PC-9 (cell line): ENCODE measurements at regions not wholly inside any gene's neighbourhood (a gene's known extent, or its start where the extent isn't known, plus 50 kb on each side); places are given as distances from the start of the nearest gene placed in this dataset.

Experiments
- BruUV-seq: library from RNA; stranded (reverse); fragments of 400-500 nt; replicated peaks from 2 replicates; lab custom pipeline; 2021; lab: Mats Ljungman, UMichigan
- CTCF ChIA-PET: fragments of 300-600 bp; sonication (Branson Sonifier 250); formaldehyde crosslinking; loops from one replicate; lab custom pipeline; 2022; ENCODE audit warnings: antibody characterized with exemption; lab: Charles Lee
- POLR2A ChIA-PET: fragments of 300-600 bp; sonication (Branson Sonifier 250); formaldehyde crosslinking; loops from one replicate; lab custom pipeline; 2022; ENCODE audit warnings: antibody characterized with exemption; ENCODE audit not compliant: unreplicated experiment; lab: Charles Lee
- DNase-seq, 2 experiments: peaks; one replicate each; pipeline versions ENCODE4 v3.0.0 to v3.0.0-alpha.2; 2015 to 2022; ENCODE audit warnings: mixed read lengths in 1 of 2
- H2AFZ ChIP-seq: fragments of 200-600 bp; sonication (generic); 2 replicates; pipeline ENCODE4 v1.8.1; 2017; ENCODE audit warnings: antibody characterized with exemption
- H3F3A ChIP-seq: fragments of 200-600 bp; sonication (generic); 2 replicates; pipeline ENCODE4 v1.8.1; 2017; ENCODE audit warnings: antibody characterized with exemption, mild to moderate bottlenecking, low read depth; ENCODE audit not compliant: insufficient read depth
- H3K27ac ChIP-seq: fragments of 200-600 bp; sonication (generic); 2 replicates; pipeline ENCODE4 v1.6.1; 2016; ENCODE audit warnings: mixed run types
- H3K27me3 ChIP-seq: fragments of 200-600 bp; sonication (generic); 2 replicates; pipeline ENCODE4 v1.6.1; 2016; ENCODE audit warnings: low read depth, mixed run types; ENCODE audit not compliant: insufficient read depth
- H3K36me3 ChIP-seq: fragments of 200-600 bp; sonication (generic); 2 replicates; pipeline ENCODE4 v1.6.1; 2016; ENCODE audit warnings: low read depth, mixed run types
- H3K4me1 ChIP-seq: fragments of 200-600 bp; sonication (generic); replicated peaks from 2 replicates; pipeline ENCODE4 v1.6.1; 2016; ENCODE audit warnings: mixed run types; ENCODE audit not compliant: insufficient read depth
- H3K4me2 ChIP-seq: fragments of 200-600 bp; sonication (generic); 2 replicates; pipeline ENCODE4 v1.6.1; 2017; ENCODE audit warnings: mixed run types
- H3K4me3 ChIP-seq: fragments of 200-600 bp; sonication (generic); 2 replicates; pipeline ENCODE4 v1.6.1; 2016; ENCODE audit warnings: mixed run types
- H3K79me2 ChIP-seq: fragments of 200-600 bp; sonication (generic); 2 replicates; pipeline ENCODE4 v1.6.1; 2017; ENCODE audit warnings: low read depth, mixed run types
- H3K9me2 ChIP-seq: fragments of 200-600 bp; sonication (generic); 2 replicates; pipeline ENCODE4 v1.8.1; 2017; ENCODE audit warnings: mild to moderate bottlenecking; ENCODE audit not compliant: insufficient read depth
- H3K9me3 ChIP-seq: fragments of 200-600 bp; sonication (generic); 2 replicates; pipeline ENCODE4 v1.8.1; 2016; ENCODE audit warnings: low read depth; ENCODE audit not compliant: insufficient read depth
- H4K20me1 ChIP-seq: fragments of 200-600 bp; sonication (generic); 2 replicates; pipeline ENCODE4 v1.8.1; 2017; ENCODE audit not compliant: insufficient read depth
- EZH2 ChIP-seq: fragments of 200-600 bp; sonication (generic); IDR thresholded peaks from 2 replicates; pipeline ENCODE4 v1.8.0; 2017; ENCODE audit warnings: antibody characterized with exemption, low read depth
- intact Hi-C: fragments of 100-400 bp; cut with micrococcal nuclease; formaldehyde crosslinking; loops from one replicate; pipeline ENCODE4 v1.10.0; 2022; ENCODE audit not compliant: unreplicated experiment
- TF ChIP-seq, protein P1 (sequence below): fragments of 200-600 bp; sonication (generic); conservative IDR thresholded peaks from 2 replicates; pipeline ENCODE4 v1.6.1; 2017; ENCODE audit warnings: mixed run types, antibody characterized with exemption, mild to moderate bottlenecking, moderate library complexity

GRCh38 chr2:196475611-196476010 lies 163.9 kb upstream of the CCDC150 start:
- CTCF ChIA-PET, result no interaction called here
- no peaks in the 10 kb centered on the region for H4K20me1 ChIP-seq
- TF ChIP-seq EZH2, result no peak
- TF ChIP-seq, protein P1, sequence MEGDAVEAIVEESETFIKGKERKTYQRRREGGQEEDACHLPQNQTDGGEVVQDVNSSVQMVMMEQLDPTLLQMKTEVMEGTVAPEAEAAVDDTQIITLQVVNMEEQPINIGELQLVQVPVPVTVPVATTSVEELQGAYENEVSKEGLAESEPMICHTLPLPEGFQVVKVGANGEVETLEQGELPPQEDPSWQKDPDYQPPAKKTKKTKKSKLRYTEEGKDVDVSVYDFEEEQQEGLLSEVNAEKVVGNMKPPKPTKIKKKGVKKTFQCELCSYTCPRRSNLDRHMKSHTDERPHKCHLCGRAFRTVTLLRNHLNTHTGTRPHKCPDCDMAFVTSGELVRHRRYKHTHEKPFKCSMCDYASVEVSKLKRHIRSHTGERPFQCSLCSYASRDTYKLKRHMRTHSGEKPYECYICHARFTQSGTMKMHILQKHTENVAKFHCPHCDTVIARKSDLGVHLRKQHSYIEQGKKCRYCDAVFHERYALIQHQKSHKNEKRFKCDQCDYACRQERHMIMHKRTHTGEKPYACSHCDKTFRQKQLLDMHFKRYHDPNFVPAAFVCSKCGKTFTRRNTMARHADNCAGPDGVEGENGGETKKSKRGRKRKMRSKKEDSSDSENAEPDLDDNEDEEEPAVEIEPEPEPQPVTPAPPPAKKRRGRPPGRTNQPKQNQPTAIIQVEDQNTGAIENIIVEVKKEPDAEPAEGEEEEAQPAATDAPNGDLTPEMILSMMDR, result no peak

GRCh38 chr2:196478588-196478987 lies 160.9 kb upstream of the CCDC150 start:
- Histone ChIP-seq H2AFZ (no peak overlapping the region), H3K36me3 (no peaks in the 10 kb centered on the region), H3K9me2 (no peaks in the 10 kb centered on the region; the same call in 1 of the 2 replicates), H3K4me3 (no peak overlapping the region), H3K9me3 (no peaks in the 10 kb centered on the region), H3K79me2 (no peaks in the 10 kb centered on the region), H3K27me3 (no peaks in the 10 kb centered on the region), H4K20me1 (no peaks in the 10 kb centered on the region), H3K4me2 (no peak overlapping the region), H3K27ac (no peak overlapping the region), H3K4me1 (no peaks in the 10 kb centered on the region), H3F3A (no peaks in the 10 kb centered on the region)
- TF ChIP-seq, protein P1, result no peak
- TF ChIP-seq EZH2, result no peak
- DNase-seq, result no peak
- BruUV-seq, result no TSS peak
- CTCF ChIA-PET, result no interaction called here
- POLR2A ChIA-PET, result no interaction called here
- intact Hi-C loops, result no loop called here

More at GRCh38 chr2:196475611-196476010, 163.9 kb upstream of the CCDC150 start:
- Histone ChIP-seq H3K4me2 (no peak overlapping the region), H3K27me3 (no peaks in the 10 kb centered on the region), H3K79me2 (no peaks in the 10 kb centered on the region), H3K27ac (no peak overlapping the region), H3F3A (no peaks in the 10 kb centered on the region), H3K36me3 (no peaks in the 10 kb centered on the region), H2AFZ (no peak overlapping the region), H3K4me3 (no peak overlapping the region), H3K9me3 (no peaks in the 10 kb centered on the region), H3K9me2 (no peaks in the 10 kb centered on the region; the same call in 1 of the 2 replicates), H3K4me1 (no peaks in the 10 kb centered on the region)
- no peak for DNase-seq
- BruUV-seq, result no TSS peak
- POLR2A ChIA-PET, result no interaction called here
- intact Hi-C loops, result no loop called here

DNA sequence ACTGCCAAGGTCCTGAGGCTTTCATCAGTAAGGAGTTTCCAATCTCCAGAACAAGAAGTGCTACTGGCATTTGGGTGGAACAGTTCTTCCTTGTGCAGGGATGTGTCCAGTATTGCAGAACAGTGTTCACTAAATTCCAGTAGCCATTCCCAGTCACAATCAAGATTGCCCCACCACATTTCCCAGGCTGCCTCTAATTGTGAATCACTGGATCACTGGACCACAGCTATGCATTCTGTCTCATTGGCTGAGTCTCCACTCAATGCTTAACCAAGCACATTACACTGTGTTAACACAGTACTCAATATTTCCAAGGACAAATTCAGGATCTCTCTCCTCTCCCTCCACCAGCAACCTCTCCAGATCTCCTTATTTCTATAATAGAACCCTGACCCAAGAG lies 160.2 kb upstream of the CCDC150 start:
- Histone ChIP-seq H3F3A (no peaks in the 10 kb centered on the region), H2AFZ (no peak overlapping the region), H3K9me2 (no peaks in the 10 kb centered on the region; the same call in 1 of the 2 replicates), H3K36me3 (no peaks in the 10 kb centered on the region), H3K9me3 (no peaks in the 10 kb centered on the region), H3K27ac (no peak overlapping the region), H3K4me3 (no peak overlapping the region), H3K79me2 (no peaks in the 10 kb centered on the region), H4K20me1 (no peaks in the 10 kb centered on the region), H3K27me3 (no peaks in the 10 kb centered on the region), H3K4me2 (no peak overlapping the region), H3K4me1 (no peaks in the 10 kb centered on the region)
- BruUV-seq, result no TSS peak
- intact Hi-C loops, result no loop called here
- POLR2A ChIA-PET, result no interaction called here
- no peak for TF ChIP-seq EZH2
- TF ChIP-seq, protein P1, result no peak
- CTCF ChIA-PET, result no interaction called here
- no peak for DNase-seq
